Neural progenitor cell (in vitro differentiated cells): ENCODE measurements at regions not wholly inside any gene's neighbourhood (a gene's known extent, or its start where the extent isn't known, plus 50 kb on each side); places are given as distances from the start of the nearest gene placed in this dataset.
"Not testable (repeated sequence)": the region's sequence is repeated elsewhere in the genome, so short reads cannot be mapped to it uniquely, and the experiment has no call there.

ENCODE experiments used
- DNase-seq: peaks from one replicate; pipeline ENCODE4 v3.0.0-alpha.2; 2016; ENCODE audit warnings: low spot score
- H2AFZ ChIP-seq: fragments of 200-600 bp; sonication (generic); replicated peaks from 2 replicates; pipeline ENCODE4 v1.6.1; 2016; ENCODE audit warnings: antibody characterized with exemption
- H3F3A ChIP-seq: fragments of 200-600 bp; sonication (generic); 2 replicates; pipeline ENCODE4 v1.6.1; 2016; ENCODE audit warnings: antibody characterized with exemption, low read depth
- H3K27ac ChIP-seq: fragments of 200-600 bp; sonication (generic); 2 replicates; pipeline ENCODE4 v1.5.1; 2016; ENCODE audit warnings: mild to moderate bottlenecking
- H3K27me3 ChIP-seq: fragments of 200-600 bp; sonication (generic); 2 replicates; pipeline ENCODE4 v1.6.1; 2016; ENCODE audit warnings: mild to moderate bottlenecking, moderate library complexity
- H3K36me3 ChIP-seq: fragments of 200-600 bp; sonication (generic); 2 replicates; pipeline ENCODE4 v1.5.1; 2016
- H3K4me1 ChIP-seq: fragments of 200-600 bp; sonication (generic); 2 replicates; pipeline ENCODE4 v1.6.1; 2016; ENCODE audit warnings: mixed run types
- H3K4me2 ChIP-seq: fragments of 200-600 bp; sonication (generic); 2 replicates; pipeline ENCODE4 v1.6.1; 2016
- H3K4me3 ChIP-seq: fragments of 200-600 bp; sonication (generic); 2 replicates; pipeline ENCODE4 v1.5.1; 2016
- H3K79me2 ChIP-seq: fragments of 200-600 bp; sonication (generic); 2 replicates; pipeline ENCODE4 v1.6.1; 2016; ENCODE audit warnings: low read depth
- H3K9ac ChIP-seq: fragments of 200-600 bp; sonication (generic); 2 replicates; pipeline ENCODE4 v1.6.1; 2016
- H3K9me3 ChIP-seq: fragments of 200-600 bp; sonication (generic); 2 replicates; pipeline ENCODE4 v1.5.1; 2016; ENCODE audit warnings: low read depth
- H4K20me1 ChIP-seq: fragments of 200-600 bp; sonication (generic); 2 replicates; pipeline ENCODE4 v1.6.1; 2016; ENCODE audit warnings: low read depth
- H3K27ac Mint-ChIP-seq: 3 replicates; pipeline ENCODE4 v1.8.0; 2021; ENCODE audit warnings: mixed read lengths
- H3K27me3 Mint-ChIP-seq: 2 replicates; pipeline ENCODE4 v1.8.0; 2022; ENCODE audit warnings: low read depth, mild to moderate bottlenecking, inconsistent platforms, moderate library complexity, mixed read lengths; ENCODE audit not compliant: insufficient read depth
- H3K36me3 Mint-ChIP-seq: 3 replicates; pipeline ENCODE4 v1.8.0; 2021; ENCODE audit warnings: mixed read lengths
- H3K4me1 Mint-ChIP-seq: 3 replicates; pipeline ENCODE4 v1.8.0; 2021; ENCODE audit warnings: mixed read lengths
- H3K4me3 Mint-ChIP-seq: 3 replicates; pipeline ENCODE4 v1.8.0; 2021; ENCODE audit warnings: mild to moderate bottlenecking, moderate library complexity, mixed read lengths
- H3K9me3 Mint-ChIP-seq: 3 replicates; pipeline ENCODE4 v1.8.0; 2020; ENCODE audit warnings: mixed read lengths
- CTCF ChIP-seq: fragments of 200-600 bp; sonication (generic); IDR thresholded peaks from 2 replicates; pipeline ENCODE4 v1.5.1; 2017; ENCODE audit warnings: antibody characterized with exemption, mild to moderate bottlenecking
- EZH2 ChIP-seq: fragments of 200-600 bp; sonication (generic); IDR thresholded peaks from 2 replicates; pipeline ENCODE4 v1.6.1; 2017; ENCODE audit warnings: antibody characterized with exemption, mild to moderate bottlenecking, moderate library complexity
- EZH2phosphoT487 ChIP-seq: fragments of 200-600 bp; sonication (generic); IDR thresholded peaks from 2 replicates; pipeline ENCODE4 v1.6.1; 2017; ENCODE audit warnings: antibody characterized with exemption

DNA sequence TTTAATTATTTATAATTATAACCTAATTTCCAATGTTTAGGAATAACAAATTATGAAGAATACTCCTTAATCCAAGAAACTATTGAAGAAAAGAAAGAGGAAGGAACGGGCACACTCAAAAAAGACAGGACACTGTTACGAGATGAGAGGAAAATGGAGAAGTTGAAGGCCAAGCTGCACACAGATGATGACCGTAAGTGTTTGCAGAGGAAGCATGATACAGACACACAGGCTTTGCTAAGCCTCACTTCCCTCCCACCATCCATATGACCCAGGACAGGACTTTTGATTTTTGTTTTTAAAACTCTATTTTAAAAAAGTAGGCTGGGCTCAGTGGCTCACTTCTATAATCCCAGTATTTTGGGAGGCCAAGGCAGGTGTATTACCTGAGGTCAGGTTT is 389.4 kb upstream of the TPM1 start:
- Mint-ChIP-seq H3K4me3 (no peak overlapping the region), H3K9me3 (no peaks in the 10 kb centered on the region), H3K4me1 (no peaks in the 10 kb centered on the region), H3K27ac (no peak overlapping the region), H3K36me3 (peaks cover 13% of the 10 kb centered on the region), H3K27me3 (peaks cover 1% of the 10 kb centered on the region)
- TF ChIP-seq CTCF (no peak), EZH2 (no peak), EZH2phosphoT487 (no peak)
- no peak overlapping the region for H3K4me3 ChIP-seq
- H3F3A ChIP-seq, result no peaks in the 10 kb centered on the region
- H3K79me2 ChIP-seq, result no peaks in the 10 kb centered on the region
- no peak for DNase-seq
- no peaks in the 10 kb centered on the region for H3K9me3 ChIP-seq
- H3K4me2 ChIP-seq, result no peak overlapping the region
- H2AFZ ChIP-seq, result no peak overlapping the region
- H3K27ac ChIP-seq, result no peak overlapping the region
- H3K36me3 ChIP-seq, result peaks cover 9% of the 10 kb centered on the region
- H3K9ac ChIP-seq, result no peak overlapping the region
- no peaks in the 10 kb centered on the region for H4K20me1 ChIP-seq
- H3K27me3 ChIP-seq, result no peaks in the 10 kb centered on the region
- no peaks in the 10 kb centered on the region for H3K4me1 ChIP-seq

DNA sequence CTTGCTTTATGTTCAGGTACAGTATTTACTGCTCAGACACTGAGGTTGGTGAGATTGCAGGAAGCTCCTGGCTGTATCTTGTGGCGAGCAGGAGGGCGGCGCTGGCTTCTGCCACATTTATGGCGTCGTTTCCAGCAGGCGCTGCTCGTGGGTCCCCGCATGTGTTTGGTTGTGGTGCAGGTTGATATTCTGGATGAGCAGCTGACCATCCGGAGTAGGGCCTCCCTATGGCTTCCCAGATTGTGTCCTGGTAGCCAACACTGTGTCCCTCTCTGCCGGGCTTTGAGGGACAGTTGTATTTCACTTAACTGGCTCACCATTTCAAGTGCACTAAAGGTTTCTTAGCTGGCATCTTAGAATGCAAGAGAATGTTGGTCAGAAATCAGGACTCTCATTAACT is 386.5 kb upstream of the TPM1 start:
- Histone ChIP-seq H3K4me3 (no peak overlapping the region), H3K4me2 (no peak overlapping the region), H3K27me3 (no peaks in the 10 kb centered on the region), H3F3A (no peaks in the 10 kb centered on the region), H3K79me2 (no peaks in the 10 kb centered on the region), H2AFZ (no peak overlapping the region), H3K9me3 (no peaks in the 10 kb centered on the region), H3K4me1 (no peaks in the 10 kb centered on the region), H3K9ac (no peak overlapping the region), H3K36me3 (peaks cover 9% of the 10 kb centered on the region), H4K20me1 (no peaks in the 10 kb centered on the region), H3K27ac (no peak overlapping the region)
- no peak for TF ChIP-seq EZH2
- H3K4me3 Mint-ChIP-seq, result no peak overlapping the region
- no peak for DNase-seq
- no peaks in the 10 kb centered on the region for H3K9me3 Mint-ChIP-seq
- H3K36me3 Mint-ChIP-seq, result peaks cover 11% of the 10 kb centered on the region
- no peak overlapping the region for H3K27ac Mint-ChIP-seq
- no peaks in the 10 kb centered on the region for H3K4me1 Mint-ChIP-seq
- H3K27me3 Mint-ChIP-seq, result peaks cover 2% of the 10 kb centered on the region

DNA sequence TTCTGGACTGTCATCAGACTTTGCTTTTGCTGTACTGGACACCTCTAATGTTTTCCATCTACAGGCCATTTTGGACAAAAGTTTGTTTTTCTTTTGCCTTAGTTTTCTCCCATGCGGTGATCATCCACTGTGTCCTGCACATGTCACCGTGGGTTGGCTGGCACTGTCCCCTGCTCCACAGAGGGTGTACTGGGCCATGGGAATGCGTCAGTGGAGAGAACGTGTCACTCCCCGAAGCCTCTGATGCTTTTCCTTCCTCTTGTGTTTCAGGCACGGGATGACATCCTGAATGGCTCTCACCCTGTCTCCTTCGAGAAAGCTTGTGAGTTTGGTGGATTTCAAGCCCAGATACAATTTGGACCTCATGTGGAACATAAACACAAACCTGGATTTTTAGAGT is 385.0 kb upstream of the TPM1 start:
- not testable (repeated sequence) for H3K36me3 ChIP-seq, H3K9me3 Mint-ChIP-seq, H3K4me3 Mint-ChIP-seq, H3F3A ChIP-seq, H3K4me2 ChIP-seq, H3K4me3 ChIP-seq, H3K4me1 ChIP-seq, DNase-seq, H3K27ac ChIP-seq, H4K20me1 ChIP-seq, H3K27ac Mint-ChIP-seq, H3K9ac ChIP-seq, H3K27me3 Mint-ChIP-seq, H3K27me3 ChIP-seq, H3K4me1 Mint-ChIP-seq, H3K9me3 ChIP-seq, H3K79me2 ChIP-seq, H2AFZ ChIP-seq
- H3K36me3 Mint-ChIP-seq, result peaks cover 10% of the 10 kb centered on the region

DNA sequence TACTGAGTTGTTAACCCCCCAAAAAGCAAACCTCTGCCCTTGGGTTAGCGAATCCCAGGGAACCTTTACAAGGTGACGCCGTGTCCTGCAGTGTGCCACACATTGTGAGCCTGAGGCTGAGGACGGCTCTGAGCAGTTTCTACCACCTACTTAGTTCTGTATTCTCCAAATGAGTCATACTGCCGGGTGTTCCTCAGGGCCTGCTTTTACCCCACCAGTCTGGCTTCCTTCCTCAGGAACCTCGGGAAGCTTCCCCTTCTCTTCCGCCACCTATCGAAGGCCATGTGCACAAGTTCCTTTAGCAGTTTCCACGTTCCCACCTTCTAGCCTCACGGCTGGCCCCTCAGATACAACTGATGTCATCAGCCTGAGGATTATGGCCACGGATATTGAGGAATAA is 384.0 kb upstream of the TPM1 start:
- no peak for TF ChIP-seq EZH2
- no peak for TF ChIP-seq EZH2phosphoT487
- no peak for TF ChIP-seq CTCF
- Mint-ChIP-seq H3K4me1 (no peaks in the 10 kb centered on the region), H3K4me3 (no peak overlapping the region), H3K27ac (no peak overlapping the region), H3K9me3 (no peaks in the 10 kb centered on the region), H3K27me3 (peaks cover 2% of the 10 kb centered on the region), H3K36me3 (peaks cover 6% of the 10 kb centered on the region)
- H3K4me2 ChIP-seq, result no peak overlapping the region
- H2AFZ ChIP-seq, result no peak overlapping the region
- no peak for DNase-seq
- H3K36me3 ChIP-seq, result peaks cover 4% of the 10 kb centered on the region
- H4K20me1 ChIP-seq, result no peaks in the 10 kb centered on the region
- no peaks in the 10 kb centered on the region for H3K4me1 ChIP-seq
- no peaks in the 10 kb centered on the region for H3F3A ChIP-seq
- H3K27me3 ChIP-seq, result no peaks in the 10 kb centered on the region
- H3K79me2 ChIP-seq, result no peaks in the 10 kb centered on the region
- no peak overlapping the region for H3K9ac ChIP-seq
- no peaks in the 10 kb centered on the region for H3K9me3 ChIP-seq
- no peak overlapping the region for H3K27ac ChIP-seq
- no peak overlapping the region for H3K4me3 ChIP-seq
